ENCODE measurements at regions not wholly inside any gene's neighbourhood (a gene's known extent, or its start where the extent isn't known, plus 50 kb on each side); places are given as distances from the start of the nearest gene placed in this dataset.

- TF ChIP-seq CTCF (IDR thresholded peaks at IDR 0.05; ENCODE audit: low read length) (no peak), EZH2 (IDR thresholded peaks at IDR 0.05; ENCODE audit: borderline replicate concordance, low read length) (no peak)
These were observed 292.8 kb downstream of the CDC5L start for GRCh38 chr6:44680202-44680720.

Data from OCI-LY1 (cell line).